Hepatocyte (in vitro differentiated cells): ENCODE measurements at regions not wholly inside any gene's neighbourhood (a gene's known extent, or its start where the extent isn't known, plus 50 kb on each side); places are given as distances from the start of the nearest gene placed in this dataset.

Experiments used
- CTCF ChIP-seq: fragments of 200-600 bp; sonication (generic); IDR thresholded peaks from 2 replicates; pipeline ENCODE4 v1.5.1; 2016; ENCODE audit warnings: antibody characterized with exemption, mild to moderate bottlenecking; ENCODE audit not compliant: poor library complexity
- EZH2 ChIP-seq: fragments of 200-600 bp; sonication (generic); IDR thresholded peaks from 2 replicates; pipeline ENCODE4 v1.6.1; 2016; ENCODE audit warnings: antibody characterized with exemption, mild to moderate bottlenecking, borderline replicate concordance
- EZH2phosphoT487 ChIP-seq: fragments of 200-600 bp; sonication (generic); IDR thresholded peaks from one replicate; pipeline ENCODE4 v1.6.1; 2018; ENCODE audit warnings: antibody characterized with exemption, mild to moderate bottlenecking, low read depth, moderate library complexity; ENCODE audit not compliant: unreplicated experiment, severe bottlenecking

- TF ChIP-seq CTCF = no peak
- TF ChIP-seq EZH2 = no peak
- TF ChIP-seq EZH2phosphoT487 = no peak
These were observed 171.2 kb upstream of the MPHOSPH6 start for GRCh38 chr16:82341146-82341669.
